Progenitor cell of endocrine pancreas (in vitro differentiated cells): ENCODE measurements at regions not wholly inside any gene's neighbourhood (a gene's known extent, or its start where the extent isn't known, plus 50 kb on each side); places are given as distances from the start of the nearest gene placed in this dataset.

Source experiments
- DNase-seq: peaks from one replicate; pipeline ENCODE4 v3.0.0; 2021; ENCODE audit warnings: low spot score; ENCODE audit not compliant: unreplicated experiment
- H3K27ac Mint-ChIP-seq: 2 replicates; pipeline ENCODE4 v1.8.0; 2021; ENCODE audit warnings: mild to moderate bottlenecking, moderate library complexity, mixed read lengths
- H3K27me3 Mint-ChIP-seq: 2 replicates; pipeline ENCODE4 v1.8.0; 2021; ENCODE audit warnings: mixed read lengths
- H3K36me3 Mint-ChIP-seq: 2 replicates; pipeline ENCODE4 v1.8.0; 2022; ENCODE audit warnings: mixed read lengths; ENCODE audit not compliant: insufficient read depth
- H3K4me1 Mint-ChIP-seq: 2 replicates; pipeline ENCODE4 v1.8.0; 2021; ENCODE audit warnings: low read depth, mixed read lengths
- H3K4me3 Mint-ChIP-seq: 2 replicates; pipeline ENCODE4 v1.8.0; 2021; ENCODE audit warnings: low read depth, mild to moderate bottlenecking, moderate library complexity, mixed read lengths
- H3K9me3 Mint-ChIP-seq: 2 replicates; pipeline ENCODE4 v1.8.0; 2021; ENCODE audit warnings: low read depth, mixed read lengths
- CTCF ChIP-seq: fragments of 200-600 bp; sonication (generic); IDR thresholded peaks from one replicate; pipeline ENCODE4 v1.5.0; 2021; ENCODE audit warnings: antibody characterized with exemption, mild to moderate bottlenecking; ENCODE audit not compliant: unreplicated experiment

DNA sequence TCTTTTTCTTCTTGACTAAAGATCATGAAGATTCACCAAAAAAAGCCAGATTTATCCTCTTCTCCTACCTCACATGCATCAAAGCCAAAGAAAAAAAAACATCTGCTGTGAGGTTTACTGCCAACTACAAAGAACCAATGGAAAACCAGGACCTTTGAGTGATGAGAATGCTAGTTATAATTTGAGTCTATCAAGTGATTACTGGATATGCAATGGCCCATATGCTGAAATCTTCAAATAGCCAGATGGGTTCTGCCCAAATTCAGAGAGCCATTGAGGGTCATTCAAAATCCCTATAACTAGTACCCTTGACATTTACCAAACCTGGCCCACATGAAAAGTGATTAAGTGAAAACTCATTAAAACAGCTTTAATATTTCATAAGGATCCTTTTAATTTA, 78.4 kb upstream of the ACO1 start:
- no peak for TF ChIP-seq CTCF

DNA sequence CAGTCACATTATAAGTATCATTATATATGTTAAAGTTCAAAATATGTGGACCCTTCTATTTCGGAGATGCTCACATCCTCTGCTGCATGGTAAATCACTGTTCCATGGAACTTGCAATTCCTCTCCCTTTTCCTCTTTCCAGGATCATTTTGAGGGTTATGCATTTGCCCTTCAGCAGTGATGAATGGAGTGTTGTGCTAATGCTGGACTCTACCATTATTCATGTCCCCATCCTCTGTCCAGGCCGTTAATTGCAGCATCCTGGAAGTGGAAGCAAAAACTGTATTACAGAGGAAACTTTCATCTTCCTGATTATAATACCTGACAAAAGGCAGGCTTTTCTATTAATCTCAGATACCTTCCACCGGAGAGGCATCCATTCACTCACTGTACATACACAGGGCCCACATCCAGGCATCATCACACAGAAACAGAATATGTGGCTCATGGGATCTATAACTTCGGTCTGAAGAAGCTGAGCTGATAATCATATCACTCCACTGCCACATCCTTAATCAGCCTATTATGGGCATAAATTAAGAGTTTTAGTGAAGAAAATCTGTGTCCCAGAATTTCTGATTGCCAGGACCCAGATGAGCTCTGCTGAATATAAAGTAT, 65.0 kb upstream of the ACO1 start:
- no peak for TF ChIP-seq CTCF

More for the DNA sequence above, 78.4 kb upstream of the ACO1 start:
- no peak overlapping the region for H3K4me3 Mint-ChIP-seq
- peaks cover 3% of the 10 kb centered on the region for H3K4me1 Mint-ChIP-seq
- H3K36me3 Mint-ChIP-seq: no peaks in the 10 kb centered on the region
- H3K27me3 Mint-ChIP-seq: no peaks in the 10 kb centered on the region
- no peak overlapping the region for H3K27ac Mint-ChIP-seq
- DNase-seq: no peak
- H3K9me3 Mint-ChIP-seq: peaks cover 10% of the 10 kb centered on the region

DNA sequence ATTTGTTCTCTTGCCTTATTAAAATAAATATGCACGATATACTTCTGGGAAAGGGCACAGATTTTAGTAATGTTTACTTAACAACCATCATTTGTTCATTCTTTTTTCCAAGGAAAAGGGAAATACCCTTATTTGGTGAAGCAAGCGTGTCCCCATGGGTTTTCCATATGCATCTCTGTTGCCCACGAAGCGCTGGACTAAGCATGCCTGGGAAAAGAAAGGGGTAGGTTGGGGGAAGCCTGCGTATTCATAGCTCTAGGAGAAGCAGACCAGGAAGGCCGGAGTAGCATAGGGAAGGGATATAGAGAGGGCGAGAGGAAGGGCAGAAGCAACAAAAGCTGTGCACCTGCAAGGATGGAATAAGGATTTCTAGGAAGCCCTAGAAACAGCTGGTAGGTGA, 61.8 kb upstream of the ACO1 start:
- Mint-ChIP-seq H3K4me3 (no peak overlapping the region), H3K9me3 (no peaks in the 10 kb centered on the region), H3K4me1 (no peaks in the 10 kb centered on the region), H3K27me3 (no peaks in the 10 kb centered on the region), H3K36me3 (no peaks in the 10 kb centered on the region), H3K27ac (no peak overlapping the region)
- DNase-seq: no peak
- no peak for TF ChIP-seq CTCF

More for the DNA sequence above, 65.0 kb upstream of the ACO1 start:
- Mint-ChIP-seq H3K4me3 (no peak overlapping the region), H3K27me3 (no peaks in the 10 kb centered on the region), H3K27ac (no peak overlapping the region), H3K9me3 (peaks cover 10% of the 10 kb centered on the region), H3K4me1 (no peaks in the 10 kb centered on the region), H3K36me3 (no peaks in the 10 kb centered on the region)
- no peak for DNase-seq

DNA sequence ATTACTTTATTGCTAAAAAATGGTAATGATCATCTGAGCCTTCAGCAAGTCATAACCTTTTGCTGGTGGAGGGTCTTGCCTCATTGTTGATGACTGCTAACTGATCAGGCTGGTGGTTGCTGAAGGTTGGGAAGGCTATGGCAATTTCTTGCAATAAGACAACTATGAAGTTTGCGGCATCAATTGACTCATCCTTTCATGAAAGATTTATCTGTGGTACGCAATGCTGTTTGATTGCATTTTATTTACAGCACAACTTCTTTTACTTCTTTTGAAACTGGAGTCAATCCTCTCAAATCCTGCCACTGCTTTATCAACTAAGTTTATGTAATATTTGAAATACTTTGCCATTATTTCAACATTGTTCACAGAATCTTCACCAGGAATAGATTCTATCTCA, 58.3 kb upstream of the ACO1 start:
- Mint-ChIP-seq H3K27ac (no peak overlapping the region), H3K4me3 (no peak overlapping the region), H3K4me1 (no peaks in the 10 kb centered on the region), H3K36me3 (no peaks in the 10 kb centered on the region), H3K9me3 (peaks cover 13% of the 10 kb centered on the region), H3K27me3 (no peaks in the 10 kb centered on the region)
- no peak for DNase-seq
- TF ChIP-seq CTCF: no peak

DNA sequence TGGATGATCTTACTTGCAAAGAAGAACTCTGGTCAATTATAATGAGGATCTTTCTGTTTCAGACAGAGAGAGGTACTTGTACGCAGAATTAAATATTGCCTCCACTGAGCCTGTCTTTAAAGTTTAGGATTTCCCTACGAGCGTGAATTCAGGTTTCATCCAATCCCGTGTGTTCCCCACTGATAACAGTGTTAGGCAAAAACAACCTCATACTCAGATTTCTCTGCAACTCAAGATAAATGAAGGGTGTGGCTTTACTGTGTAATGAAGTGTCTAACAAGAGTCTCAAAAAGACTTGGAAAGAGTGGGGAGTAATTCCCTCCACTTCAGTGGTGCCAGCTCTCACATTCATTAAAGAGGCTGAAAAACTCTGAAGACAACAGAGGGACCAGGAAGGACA, 53.2 kb upstream of the ACO1 start:
- H3K9me3 Mint-ChIP-seq: peaks cover 13% of the 10 kb centered on the region
- no peak for TF ChIP-seq CTCF
- H3K4me1 Mint-ChIP-seq: no peaks in the 10 kb centered on the region
- H3K36me3 Mint-ChIP-seq: no peaks in the 10 kb centered on the region
- H3K4me3 Mint-ChIP-seq: no peak overlapping the region
- H3K27ac Mint-ChIP-seq: no peak overlapping the region
- H3K27me3 Mint-ChIP-seq: no peaks in the 10 kb centered on the region
- no peak for DNase-seq
